ENCODE measurements at regions not wholly inside any gene's neighbourhood (a gene's known extent, or its start where the extent isn't known, plus 50 kb on each side); places are given as distances from the start of the nearest gene placed in this dataset.

DNA sequence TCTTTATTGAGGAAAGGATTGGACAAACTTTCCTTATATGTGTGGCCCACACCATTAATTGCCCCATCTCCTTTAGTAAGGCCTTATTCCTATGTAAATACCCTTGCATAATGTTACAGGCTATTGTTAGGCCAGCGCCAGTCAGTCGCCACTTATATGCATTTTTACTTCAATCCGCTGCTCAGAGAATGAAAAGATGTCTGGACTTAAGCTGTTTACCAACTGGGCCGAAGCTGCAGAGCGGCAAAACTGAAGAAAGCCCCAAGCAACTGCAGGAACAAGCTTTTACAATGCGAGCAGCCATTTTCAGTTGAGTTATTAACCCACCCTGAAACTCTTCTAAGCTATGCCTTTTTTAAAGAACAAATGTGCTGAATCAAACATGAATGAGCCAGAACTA is 92.1 kb upstream of the OTX2 start:
- DNase-seq, result no peak

DNA sequence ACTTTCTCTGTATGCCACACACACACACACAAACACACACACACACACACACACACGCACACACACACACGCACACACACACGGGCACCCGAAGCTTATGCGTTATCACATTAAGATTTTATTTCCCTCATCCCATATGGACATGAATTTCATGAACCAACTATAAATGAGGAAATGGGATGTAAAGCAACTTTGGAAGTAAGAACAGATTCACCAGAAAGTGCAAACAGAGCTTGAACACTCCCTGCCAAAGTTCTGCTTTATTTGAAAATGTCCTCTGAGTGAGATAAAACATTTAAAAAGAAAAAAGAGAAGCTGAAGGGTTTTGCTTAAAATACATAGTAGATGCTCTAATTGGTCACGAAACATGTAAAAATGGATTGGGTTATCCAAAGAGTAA is 90.4 kb upstream of the OTX2 start:
- DNase-seq, result no peak

DNA sequence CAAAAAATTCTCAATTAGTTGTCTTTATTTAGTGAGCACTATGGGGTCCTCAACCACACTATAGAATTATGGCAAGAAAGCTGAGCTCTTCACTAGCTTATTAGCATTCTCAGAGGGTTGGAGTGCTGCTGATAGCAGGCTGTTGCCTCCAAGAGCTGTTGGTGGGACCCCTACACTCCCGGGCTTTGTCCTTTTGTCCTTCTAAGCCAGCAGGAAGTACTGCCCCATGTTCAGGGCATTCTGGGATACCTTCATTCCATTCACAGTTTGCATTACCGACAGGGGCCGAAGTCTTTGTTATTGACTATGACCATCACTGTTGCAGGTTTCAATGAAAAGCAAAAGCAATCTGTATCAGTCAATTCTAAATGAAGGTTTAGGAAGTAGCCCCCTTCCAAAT is 89.5 kb upstream of the OTX2 start:
- DNase-seq, result no peak

DNA sequence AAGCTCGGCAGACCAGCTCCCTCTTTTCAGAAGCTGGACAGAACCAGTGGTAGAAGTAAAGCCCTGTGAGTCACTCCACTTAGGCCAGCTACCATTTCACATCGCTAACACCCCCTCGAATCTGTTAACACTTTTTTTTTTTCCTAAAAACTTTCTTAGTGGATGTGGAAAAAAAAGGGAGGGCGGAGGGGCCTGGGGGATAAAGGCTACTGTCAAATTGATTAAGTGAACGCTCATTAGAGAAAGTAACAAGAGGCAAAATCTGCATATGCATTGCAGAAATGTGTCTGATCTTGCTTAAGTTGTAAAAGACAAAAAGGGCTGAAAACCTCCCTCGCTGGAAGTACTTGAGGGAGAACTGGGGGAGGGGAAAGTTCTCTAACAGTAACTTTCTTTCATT is 86.6 kb upstream of the OTX2 start:
- no peak for DNase-seq

DNA sequence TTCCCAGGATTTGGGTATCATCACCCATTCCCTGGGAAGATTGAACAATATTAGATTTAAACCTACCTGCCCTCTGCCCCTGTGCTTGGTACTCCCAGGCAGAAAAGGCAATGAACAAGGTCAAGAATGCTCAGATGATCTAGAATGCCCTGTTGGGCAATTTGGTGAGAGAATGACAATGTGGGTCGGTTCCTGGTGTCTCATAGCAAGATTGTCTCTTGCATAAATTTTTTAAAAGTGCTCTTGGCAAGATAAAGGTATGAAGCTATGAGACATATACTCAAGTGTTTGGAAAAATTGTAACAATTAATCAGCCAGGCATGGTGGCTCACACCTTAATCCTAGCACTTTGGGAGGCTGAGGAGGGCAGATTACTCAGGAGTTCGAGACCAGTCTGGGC is 86.0 kb upstream of the OTX2 start:
- DNase-seq, result no peak

DNA sequence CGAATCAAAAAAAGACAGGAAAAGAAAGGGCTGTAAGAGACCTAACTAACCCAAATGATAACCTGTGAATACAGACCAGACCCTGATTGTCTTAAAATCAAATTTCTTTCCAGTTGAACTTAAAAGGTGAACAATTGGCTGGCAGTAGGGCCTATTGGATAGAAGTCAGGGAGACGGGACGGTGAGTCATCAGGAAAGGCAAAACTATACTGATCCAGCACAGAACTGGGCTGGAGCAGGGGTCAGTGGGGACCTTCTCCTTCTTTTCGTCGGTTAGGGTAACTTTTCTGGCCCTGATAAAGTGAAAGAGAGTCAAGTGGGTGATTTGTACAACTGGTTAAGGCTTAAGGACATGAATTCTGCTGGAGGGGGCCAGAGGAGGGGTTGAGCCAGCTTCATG is 84.9 kb upstream of the OTX2 start:
- DNase-seq, result no peak

DNA sequence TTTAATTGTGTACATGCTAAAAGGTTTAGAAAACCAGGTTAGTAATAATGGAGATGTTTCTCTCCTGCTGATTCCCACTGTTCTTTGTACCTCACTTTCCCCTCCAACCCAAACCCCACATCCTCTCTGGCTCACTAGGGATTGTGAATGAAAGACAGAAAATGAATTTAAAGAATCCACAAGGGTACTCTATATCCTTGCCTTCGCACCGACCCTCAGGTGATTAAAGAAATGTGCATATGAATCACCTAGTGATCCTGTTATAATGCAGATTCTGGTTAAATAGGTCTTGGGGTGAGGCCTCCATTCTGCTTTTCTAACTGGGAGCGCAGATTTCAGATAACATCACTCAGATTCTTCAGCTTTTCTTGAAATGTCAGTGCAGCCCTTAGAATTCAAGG is 84.3 kb upstream of the OTX2 start:
- DNase-seq, result no peak

DNA sequence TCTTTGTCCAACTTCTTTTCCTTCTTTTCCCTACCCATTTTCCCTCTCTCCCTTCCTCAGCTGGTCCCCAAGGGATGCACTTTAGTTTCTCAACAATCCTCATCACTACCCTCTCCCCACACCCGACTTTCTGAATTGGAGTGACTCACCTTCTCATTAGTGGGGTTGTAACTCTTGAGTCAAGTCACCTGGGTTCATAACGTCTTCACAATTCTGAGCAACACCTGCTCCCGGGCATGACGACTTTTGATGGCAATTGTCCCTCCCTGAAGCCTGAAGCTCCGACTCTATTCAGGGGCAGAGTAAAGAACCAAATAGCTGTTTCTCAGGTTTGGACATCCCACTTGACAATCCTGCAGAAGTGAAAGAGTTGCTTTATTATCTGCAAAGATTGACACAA is 82.7 kb upstream of the OTX2 start:
- DNase-seq, result no peak

DNA sequence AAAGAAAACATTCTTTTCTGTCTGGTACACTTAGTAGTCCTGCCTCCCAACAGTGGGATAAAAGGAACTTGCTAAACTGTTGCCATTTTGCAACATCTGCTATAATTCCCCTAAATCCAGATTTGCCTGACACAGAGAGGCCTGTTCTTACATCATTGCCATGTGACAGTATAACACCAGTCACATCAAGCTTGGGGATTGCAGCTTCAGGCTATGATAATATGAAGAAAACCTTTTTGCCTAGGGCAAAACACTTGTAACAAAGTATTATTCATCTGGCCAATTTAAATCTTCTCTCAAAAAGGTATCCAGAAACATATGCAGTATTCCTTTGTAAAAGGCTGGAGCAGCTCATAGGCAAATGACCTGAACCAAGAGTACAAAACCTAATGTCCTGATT is 80.9 kb upstream of the OTX2 start:
- no peak for DNase-seq

DNA sequence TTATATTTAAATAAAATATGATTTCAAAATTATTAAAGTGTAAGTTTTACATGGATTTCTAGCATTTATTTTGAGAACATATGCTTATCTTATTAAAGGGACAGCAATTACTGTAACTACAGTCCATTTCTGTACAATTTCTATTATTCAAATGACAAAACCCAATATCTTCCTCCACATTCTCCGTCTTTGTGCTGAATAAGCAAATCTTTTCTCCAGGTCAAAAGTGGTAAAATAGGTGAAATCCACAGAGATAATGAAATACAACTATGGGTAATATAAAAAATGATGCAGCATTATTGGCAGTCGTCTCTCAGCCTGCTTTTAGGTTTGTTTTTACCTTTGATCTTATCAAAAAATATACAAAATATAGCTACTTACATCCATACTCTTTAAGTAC is 79.4 kb upstream of the OTX2 start:
- DNase-seq, result no peak

DNA sequence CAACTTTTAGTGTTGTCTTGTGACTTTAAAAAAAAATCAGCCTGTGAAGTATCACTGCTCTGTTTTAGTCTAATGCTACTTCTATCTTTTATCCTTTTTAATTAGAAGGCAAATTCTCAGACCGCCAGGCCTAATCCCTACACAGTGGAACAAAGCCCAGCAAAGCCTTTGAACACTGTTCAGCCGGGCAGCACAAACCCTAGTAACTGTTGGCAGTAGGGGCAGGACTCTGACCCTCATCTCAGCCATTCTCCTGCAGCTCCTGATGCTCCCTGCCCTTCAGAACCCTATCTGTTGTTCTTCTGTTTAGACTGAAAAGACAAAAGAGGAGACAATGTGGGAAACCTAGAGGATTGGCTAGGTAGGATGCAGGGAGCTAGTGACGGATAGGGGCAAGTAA is 78.0 kb upstream of the OTX2 start:
- DNase-seq, result no peak

DNA sequence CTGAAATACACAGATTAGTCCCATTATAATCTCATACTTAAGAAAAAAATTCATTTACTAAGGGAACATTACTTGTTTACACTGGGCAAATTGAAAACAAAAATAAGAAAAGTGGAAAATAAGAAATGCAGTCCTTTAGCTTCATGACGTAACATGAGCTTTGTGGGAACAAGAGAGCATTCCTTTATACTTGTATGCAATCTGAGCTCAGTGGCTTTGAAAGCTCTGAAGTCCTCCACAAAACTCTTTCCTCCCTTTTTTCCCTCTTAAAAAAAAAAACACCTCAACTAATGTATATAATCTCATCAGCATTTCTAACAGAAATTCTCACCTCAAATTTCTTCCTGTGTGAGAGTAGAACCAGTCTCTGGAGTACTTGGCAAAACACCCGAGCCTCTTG is 76.9 kb upstream of the OTX2 start:
- DNase-seq, result no peak

DNA sequence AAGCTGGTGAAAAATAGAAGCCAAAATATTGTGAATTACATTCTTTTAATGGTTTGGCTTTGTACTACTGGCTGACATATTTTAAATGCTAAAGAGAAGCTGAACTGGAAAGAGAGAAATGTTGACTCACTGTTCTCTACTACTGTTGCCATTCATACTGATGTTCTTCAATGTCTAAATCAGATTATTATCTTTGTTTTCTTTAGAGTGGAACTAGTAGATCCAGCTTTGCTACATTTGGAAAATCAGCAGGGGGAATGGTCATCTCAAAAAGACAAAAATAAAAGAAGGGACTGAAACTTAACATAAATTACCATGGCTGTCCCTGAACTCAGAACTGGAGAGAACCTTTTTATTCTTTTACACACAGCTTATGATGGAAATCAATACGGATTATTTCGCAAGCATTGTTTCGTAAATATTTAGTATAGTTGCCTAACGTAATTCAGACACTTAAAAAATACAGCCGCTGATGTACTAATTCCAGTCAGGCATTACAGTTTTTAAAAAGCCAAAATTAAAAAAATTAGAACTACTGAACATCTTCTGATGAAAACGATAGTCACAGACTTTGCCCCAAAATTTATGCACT is 76.3 kb upstream of the OTX2 start:
- no peak for DNase-seq

DNA sequence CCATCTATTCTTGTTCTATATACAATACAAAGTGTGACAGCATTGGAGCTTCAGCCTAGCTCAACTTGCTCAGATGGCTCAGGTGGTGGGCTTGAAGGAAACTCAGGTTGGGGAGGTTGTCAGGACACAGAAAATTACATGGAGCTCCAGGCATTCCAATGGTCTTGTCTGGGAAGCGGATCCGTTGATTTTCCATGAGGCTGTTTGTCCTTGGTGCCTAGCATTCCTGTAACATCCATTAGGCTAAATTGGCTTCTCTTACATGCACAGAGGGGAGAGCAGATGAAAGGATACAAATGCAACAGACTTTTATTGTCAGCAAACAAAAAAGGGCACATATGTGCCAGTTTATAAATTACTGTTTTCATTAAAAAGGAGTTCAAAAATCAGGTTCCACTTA is 75.5 kb upstream of the OTX2 start:
- no peak for DNase-seq

DNA sequence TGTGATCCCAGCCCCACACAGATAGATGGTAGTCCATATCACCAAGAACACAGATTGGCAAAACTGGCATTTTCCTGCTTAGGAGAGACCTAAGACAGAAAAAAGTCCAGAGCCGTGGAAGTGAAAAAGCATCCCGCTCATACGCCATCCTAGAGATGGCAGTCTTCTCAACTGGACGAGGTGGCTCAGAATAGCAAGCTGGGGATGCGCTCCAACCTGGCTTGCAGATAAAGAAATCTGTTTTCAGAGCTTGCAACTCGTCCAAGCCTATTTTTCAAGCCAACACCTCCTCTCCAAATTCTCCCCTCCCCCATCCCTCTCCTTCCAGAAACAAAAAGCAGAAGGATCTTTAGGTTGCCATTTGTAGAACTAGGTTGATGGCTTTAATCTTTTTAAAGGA is 74.3 kb upstream of the OTX2 start:
- no peak for DNase-seq

DNA sequence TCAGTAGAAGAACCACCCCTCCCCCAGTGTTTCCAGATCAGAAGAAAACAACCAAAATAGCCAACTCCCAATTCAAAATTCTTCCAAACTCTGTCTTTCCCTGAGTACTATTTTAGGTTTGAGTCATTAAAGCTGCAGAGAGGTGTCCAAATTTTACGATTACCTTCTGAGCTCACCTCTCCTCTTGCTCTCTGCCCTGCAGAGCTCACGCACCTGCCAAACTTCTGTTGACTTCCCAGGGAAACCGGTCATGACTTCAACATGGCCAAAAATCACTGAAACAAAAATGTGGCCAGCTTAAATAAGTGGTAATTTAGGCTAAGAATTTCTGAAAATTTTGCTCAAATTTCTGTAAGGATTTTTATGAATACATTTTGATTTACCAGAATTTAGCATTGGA is 70.9 kb upstream of the OTX2 start:
- no peak for DNase-seq

DNA sequence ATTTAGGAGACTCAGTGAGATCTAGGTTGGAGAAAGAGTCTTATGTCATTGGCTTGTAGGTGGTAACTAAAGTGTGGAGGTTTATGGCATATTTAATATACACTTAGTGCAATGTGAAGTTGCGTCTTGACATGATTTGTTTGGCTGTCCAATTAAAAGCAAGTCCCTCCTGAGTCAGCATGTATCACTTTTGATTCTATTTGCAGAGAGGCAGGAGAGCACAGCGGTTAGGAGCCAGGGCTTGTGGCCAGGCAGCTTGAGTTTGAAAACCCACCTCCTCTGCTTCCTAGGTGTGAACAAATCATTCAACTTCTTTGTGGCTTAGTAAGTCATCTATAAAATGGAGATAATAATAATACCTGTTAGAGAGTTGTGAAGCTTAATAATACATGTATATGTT is 68.5 kb upstream of the OTX2 start:
- DNase-seq, result no peak

DNA sequence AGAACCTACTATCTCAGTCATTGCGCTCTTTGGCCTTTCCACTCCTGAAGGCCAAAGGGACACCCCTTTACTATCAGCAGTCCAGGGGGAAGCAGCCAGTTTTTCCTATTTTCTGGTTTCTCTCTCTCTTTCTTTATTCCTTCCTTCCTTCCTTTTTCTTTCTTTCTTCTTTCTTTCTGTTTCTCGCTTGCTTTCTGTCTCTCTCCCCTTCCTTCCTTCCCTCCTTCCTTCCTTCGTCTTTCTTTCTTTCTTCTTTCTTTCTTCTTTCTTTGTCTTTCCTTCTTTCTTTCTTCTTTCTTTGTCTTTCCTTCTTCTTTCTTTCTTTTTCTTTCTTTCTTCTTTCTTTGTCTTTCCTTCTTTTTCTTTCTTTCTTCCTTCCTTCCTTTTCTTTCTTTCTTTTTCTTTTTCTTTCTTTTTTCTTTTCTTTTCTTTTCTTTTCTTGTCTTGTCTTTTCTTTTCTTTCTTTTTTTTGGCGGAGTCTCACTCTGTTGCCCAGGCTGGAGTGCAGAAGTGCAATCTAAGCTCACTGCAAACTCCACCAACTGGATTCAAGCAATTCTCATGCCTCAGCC is 64.9 kb upstream of the OTX2 start:
- no peak for DNase-seq

DNA sequence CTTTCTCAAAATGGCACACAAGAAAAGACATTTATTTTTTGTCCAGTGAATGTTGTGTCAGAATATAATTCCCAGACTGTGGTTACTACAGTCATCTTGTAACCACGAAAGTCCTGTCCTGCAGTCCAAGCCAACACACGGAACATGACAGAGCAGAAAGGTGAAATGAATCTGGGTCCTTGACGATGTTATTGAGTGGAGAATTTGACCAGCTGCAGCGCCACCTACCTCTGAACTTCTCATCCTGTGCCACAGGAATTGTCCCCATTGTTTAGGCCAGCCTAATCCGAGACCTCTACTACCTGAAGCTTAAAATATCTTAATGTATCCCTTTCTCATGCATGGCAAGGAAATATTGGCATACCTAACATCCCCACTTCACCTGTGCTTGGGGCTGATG is 64.1 kb upstream of the OTX2 start:
- no peak for DNase-seq

DNA sequence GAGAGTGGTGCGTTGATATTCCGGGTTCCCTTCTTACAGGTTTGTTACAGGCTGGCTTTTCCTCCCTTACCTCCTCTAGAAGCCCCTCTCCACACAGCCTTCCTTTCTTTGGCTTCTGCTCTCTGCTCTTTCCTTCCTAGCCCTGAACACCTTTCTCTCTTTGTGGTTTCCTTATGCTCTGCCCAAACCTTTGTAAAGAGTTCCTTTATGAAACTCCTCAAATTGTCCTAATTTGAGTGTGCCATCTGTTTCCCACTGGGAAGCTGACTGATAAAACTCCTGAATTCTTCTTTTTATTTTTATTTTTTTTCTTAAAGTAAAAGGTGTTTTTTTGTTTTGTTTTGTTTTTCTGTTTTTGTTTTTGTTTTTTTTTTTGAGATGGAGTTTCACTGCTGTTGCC is 60.1 kb upstream of the OTX2 start:
- no peak for DNase-seq

DNA sequence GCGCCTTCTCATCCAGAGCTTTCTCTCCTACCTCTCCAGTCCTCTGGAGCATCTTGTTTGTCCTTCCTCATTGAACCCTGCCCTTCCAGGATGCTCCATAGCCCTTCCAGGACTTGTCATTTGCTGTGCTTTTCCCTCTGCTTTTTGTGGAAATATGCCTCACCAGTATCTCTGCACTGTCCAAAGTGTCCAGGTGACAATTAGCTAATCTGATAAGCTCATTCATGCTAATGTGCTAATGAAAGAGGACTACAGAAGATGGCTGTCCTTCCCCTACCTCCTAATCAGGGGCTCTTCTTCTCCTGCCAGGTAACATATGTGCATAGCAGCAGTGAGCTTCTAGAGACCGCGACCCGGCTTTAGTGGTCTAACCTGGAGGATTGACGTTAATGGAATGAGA is 58.4 kb upstream of the OTX2 start:
- no peak for DNase-seq

DNA sequence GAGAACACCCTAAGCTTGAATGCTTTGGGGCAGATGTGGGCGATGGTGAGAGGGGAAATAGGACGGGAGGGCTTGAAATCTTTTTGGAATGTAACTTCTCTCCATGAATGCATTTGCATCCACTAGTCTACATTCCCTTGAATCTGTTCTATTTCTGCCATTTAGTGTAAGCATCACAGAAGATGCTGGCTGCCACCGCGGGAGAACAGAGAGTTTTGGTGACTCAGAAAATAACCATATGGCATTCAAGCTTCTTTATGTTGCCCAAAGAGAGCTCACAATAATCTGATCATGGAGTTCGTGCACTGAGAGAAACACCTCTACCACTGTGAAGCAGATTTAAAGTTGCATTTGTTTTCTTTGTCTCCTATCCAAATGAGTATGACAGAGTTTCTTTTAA is 52.6 kb upstream of the OTX2 start:
- DNase-seq, result no peak

DNA sequence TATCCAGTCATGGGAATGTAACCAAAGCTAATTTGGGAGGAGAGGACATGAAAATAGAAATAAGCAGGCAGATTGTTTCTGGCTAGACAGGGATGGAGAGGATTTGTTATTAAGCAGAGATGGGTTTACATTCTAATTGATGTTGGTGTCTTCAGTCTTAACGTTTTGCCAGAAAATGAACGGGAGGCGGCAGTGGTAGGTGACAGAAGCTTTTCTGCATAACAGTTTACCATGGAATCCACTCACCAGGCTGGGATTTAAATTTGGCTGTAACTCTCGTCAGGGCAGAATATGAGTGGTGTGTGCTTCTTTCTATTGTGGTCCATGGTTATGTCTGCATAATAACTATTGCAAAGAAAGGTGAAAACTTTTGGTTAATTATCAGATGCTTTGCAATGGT is 50.2 kb upstream of the OTX2 start:
- DNase-seq, result no peak
